ENCODE measurements at regions not wholly inside any gene's neighbourhood (a gene's known extent, or its start where the extent isn't known, plus 50 kb on each side); places are given as distances from the start of the nearest gene placed in this dataset.

GRCh38 chr7:17685141-17685540, 255.2 kb downstream of the SNX13 start:
- DNase-seq (no peak), ATAC-seq (ENCODE audit: poor library complexity) (no peak)
- intact Hi-C loops (cut with DNase I), result loop anchor here (10.0 kb wide), 1 partner anchor 660 kb away; no protein-coding TSS in a partner anchor

- no peak for DNase-seq
- intact Hi-C loops (cut with DNase I), result loop anchor here (10.0 kb wide), 1 partner anchor 657 kb away; no protein-coding TSS in a partner anchor
- ATAC-seq (ENCODE audit: poor library complexity), result no peak
Observed at GRCh38 chr7:17687361-17687760, 252.9 kb downstream of the SNX13 start.

GRCh38 chr7:17689361-17689902, 250.9 kb downstream of the SNX13 start:
- intact Hi-C loops (cut with DNase I), result loop anchor here (10.0 kb wide), 1 partner anchor 655 kb away; no protein-coding TSS in a partner anchor
- no peak for ATAC-seq (ENCODE audit: poor library complexity)
- DNase-seq, result no peak

GRCh38 chr7:17690030-17690429, 250.3 kb downstream of the SNX13 start:
- DNase-seq (no peak), ATAC-seq (ENCODE audit: poor library complexity) (no peak)
- intact Hi-C loops (cut with DNase I), result no loop called here

GRCh38 chr7:17696422-17696821, 243.9 kb downstream of the SNX13 start:
- intact Hi-C loops (cut with DNase I), result no loop called here
- ATAC-seq (ENCODE audit: poor library complexity), result peak; percentile 96

GRCh38 chr7:17697128-17697881, 243.0 kb downstream of the SNX13 start:
- intact Hi-C loops (cut with DNase I), result no loop called here
- ATAC-seq (ENCODE audit: poor library complexity), result peak; percentile 88
- DNase-seq, result peak; percentile 46

More at GRCh38 chr7:17696422-17696821, 243.9 kb downstream of the SNX13 start:
- DNase-seq, result peak; percentile 89

GRCh38 chr7:17699696-17700095, 240.6 kb downstream of the SNX13 start:
- intact Hi-C loops (cut with DNase I), result no loop called here
- ATAC-seq (ENCODE audit: poor library complexity) (no peak), DNase-seq (no peak)

GRCh38 chr7:17700138-17700537, 240.2 kb downstream of the SNX13 start:
- ATAC-seq (ENCODE audit: poor library complexity) (no peak), DNase-seq (no peak)
- intact Hi-C loops (cut with DNase I), result no loop called here

- intact Hi-C loops (cut with DNase I), result loop anchor here (5.0 kb wide), 1 partner anchor 636 kb away; no protein-coding TSS in a partner anchor
- DNase-seq (no peak), ATAC-seq (ENCODE audit: poor library complexity) (no peak)
Observed at GRCh38 chr7:17706275-17706674, 234.0 kb downstream of the SNX13 start.

- ATAC-seq (ENCODE audit: poor library complexity) (peak; percentile 89), DNase-seq (no peak)
- intact Hi-C loops (cut with DNase I), result loop anchor here (5.0 kb wide), 1 partner anchor 636 kb away; no protein-coding TSS in a partner anchor
Observed at GRCh38 chr7:17706734-17707133, 233.6 kb downstream of the SNX13 start.

- ATAC-seq (ENCODE audit: poor library complexity) (no peak), DNase-seq (no peak)
- intact Hi-C loops (cut with DNase I), result loop anchor here (5.0 kb wide), 1 partner anchor 633 kb away; no protein-coding TSS in a partner anchor
Observed at GRCh38 chr7:17709127-17709526, 231.2 kb downstream of the SNX13 start.

- intact Hi-C loops (cut with DNase I), result loop anchor here (5.0 kb wide), 1 partner anchor 633 kb away; no protein-coding TSS in a partner anchor
- DNase-seq (no peak), ATAC-seq (ENCODE audit: poor library complexity) (no peak)
Observed at GRCh38 chr7:17709599-17709998, 230.7 kb downstream of the SNX13 start.

- no peak for ATAC-seq (ENCODE audit: poor library complexity)
Observed at GRCh38 chr7:17710312-17710711, 230.0 kb downstream of the SNX13 start.

GRCh38 chr7:17713584-17713983, 226.7 kb downstream of the SNX13 start:
- DNase-seq (no peak), ATAC-seq (ENCODE audit: poor library complexity) (no peak)
- intact Hi-C loops (cut with DNase I), result no loop called here

More at GRCh38 chr7:17710312-17710711, 230.0 kb downstream of the SNX13 start:
- DNase-seq, result no peak
- intact Hi-C loops (cut with DNase I), result no loop called here

- ATAC-seq (ENCODE audit: poor library complexity), result no peak
- intact Hi-C loops (cut with DNase I), result no loop called here
Observed at GRCh38 chr7:17716816-17717215, 223.5 kb downstream of the SNX13 start.

GRCh38 chr7:17719998-17720397, 220.3 kb downstream of the SNX13 start:
- ATAC-seq (ENCODE audit: poor library complexity) (peak; percentile 82), DNase-seq (no peak)

More at GRCh38 chr7:17716816-17717215, 223.5 kb downstream of the SNX13 start:
- no peak for DNase-seq

GRCh38 chr7:17721736-17722285, 218.5 kb downstream of the SNX13 start:
- intact Hi-C loops (cut with DNase I), result no loop called here
- ATAC-seq (ENCODE audit: poor library complexity) (no peak), DNase-seq (no peak)

More at GRCh38 chr7:17719998-17720397, 220.3 kb downstream of the SNX13 start:
- intact Hi-C loops (cut with DNase I), result no loop called here

- ATAC-seq (ENCODE audit: poor library complexity) (no peak), DNase-seq (no peak)
- intact Hi-C loops (cut with DNase I), result no loop called here
Observed at GRCh38 chr7:17722798-17723197, 217.5 kb downstream of the SNX13 start.

GRCh38 chr7:17725821-17726220, 214.5 kb downstream of the SNX13 start:
- intact Hi-C loops (cut with DNase I), result no loop called here
- no peak for DNase-seq
- ATAC-seq (ENCODE audit: poor library complexity), result no peak

- intact Hi-C loops (cut with DNase I), result no loop called here
- no peak for DNase-seq
- ATAC-seq (ENCODE audit: poor library complexity), result no peak
Observed at GRCh38 chr7:17732083-17732482, 208.2 kb downstream of the SNX13 start.
